ENCODE measurements at regions not wholly inside any gene's neighbourhood (a gene's known extent, or its start where the extent isn't known, plus 50 kb on each side); places are given as distances from the start of the nearest gene placed in this dataset.
"Not testable (repeated sequence)": the region's sequence is repeated elsewhere in the genome, so short reads cannot be mapped to it uniquely, and the experiment has no call there.

DNA sequence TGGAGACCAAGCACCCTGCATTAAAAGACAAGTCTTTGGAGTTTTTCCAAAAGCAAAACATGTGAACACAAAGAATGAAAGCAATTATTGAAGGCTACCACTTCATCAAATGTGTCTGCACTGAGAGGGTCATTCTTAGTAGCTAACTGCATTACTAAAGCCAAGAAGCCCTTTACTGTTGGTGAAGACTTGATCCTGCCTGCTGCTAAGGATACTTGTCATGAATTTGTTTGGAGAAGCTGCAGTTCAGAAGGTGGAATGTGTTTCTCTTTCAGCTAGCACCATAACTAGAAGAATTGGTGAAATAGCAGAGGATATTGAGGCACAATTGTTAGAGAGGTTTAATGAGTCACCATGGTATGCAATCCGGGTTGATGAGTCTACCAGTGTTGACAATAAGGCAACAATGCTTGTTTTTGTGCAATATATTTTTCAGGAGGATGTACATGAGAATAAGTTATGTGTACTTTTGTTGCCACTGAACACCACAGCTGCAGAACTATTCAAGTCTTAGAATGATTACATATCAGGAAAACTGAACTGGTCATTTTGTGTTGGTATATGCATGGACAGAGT is 457.3 kb upstream of the ISX start:
- no peak for DNase-seq

DNA sequence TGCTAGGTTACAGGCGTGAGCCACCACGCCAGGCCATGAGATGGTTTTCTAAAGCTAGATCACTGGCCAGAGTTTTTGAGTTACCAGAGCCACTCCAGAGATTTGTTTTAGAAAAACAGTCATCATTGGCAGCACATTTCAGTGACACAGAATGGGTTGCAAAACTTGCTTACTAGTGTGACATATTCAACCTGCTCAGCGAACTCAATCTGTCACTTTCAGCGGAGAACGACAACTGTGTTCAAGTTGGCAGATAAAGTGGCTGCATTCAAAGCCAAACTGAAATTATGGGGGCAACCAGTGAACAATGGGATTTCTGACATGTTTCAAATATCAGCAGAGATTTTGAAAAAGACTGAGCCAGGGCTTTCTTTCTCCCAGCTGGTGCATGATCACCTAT is 456.3 kb upstream of the ISX start:
- no peak for DNase-seq

DNA sequence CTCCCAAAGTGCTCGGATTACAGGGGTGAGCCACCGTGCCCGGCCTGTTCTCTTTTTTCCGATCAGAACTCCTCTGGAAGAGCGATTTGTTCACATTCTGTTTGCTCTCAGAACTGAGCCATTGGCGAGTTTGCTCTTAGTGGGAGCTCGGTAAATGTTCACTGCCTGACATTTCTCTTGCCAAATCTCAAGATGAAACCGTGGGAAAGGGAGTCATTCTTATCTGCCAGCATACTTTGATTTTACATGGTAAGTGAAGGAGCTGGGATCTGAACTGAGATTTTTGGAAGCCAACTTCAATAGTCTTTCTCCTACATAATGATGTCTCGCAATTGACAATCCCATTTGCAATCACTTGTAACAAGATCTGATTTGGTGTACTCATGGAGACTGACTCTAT is 445.8 kb upstream of the ISX start:
- no peak for DNase-seq

DNA sequence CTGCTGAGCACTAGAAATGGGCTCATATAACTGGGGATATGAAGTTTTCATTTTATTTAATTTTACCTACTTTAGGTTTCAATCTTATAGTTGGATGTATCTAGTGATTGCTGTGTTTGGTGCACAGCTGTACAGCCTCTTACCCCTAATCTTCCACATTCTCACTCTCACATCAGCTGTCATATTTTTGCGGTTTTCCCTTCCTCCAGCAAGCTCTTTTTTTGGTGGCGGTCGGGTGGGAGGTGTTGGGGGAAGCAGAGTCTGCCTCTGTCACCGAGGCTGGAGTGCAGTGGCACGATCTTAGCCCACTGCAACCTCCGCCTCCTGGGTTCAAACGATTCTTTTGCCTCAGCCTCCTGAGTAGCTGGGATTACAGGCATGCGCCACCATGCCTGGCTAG is 445.1 kb upstream of the ISX start:
- no peak for DNase-seq

DNA sequence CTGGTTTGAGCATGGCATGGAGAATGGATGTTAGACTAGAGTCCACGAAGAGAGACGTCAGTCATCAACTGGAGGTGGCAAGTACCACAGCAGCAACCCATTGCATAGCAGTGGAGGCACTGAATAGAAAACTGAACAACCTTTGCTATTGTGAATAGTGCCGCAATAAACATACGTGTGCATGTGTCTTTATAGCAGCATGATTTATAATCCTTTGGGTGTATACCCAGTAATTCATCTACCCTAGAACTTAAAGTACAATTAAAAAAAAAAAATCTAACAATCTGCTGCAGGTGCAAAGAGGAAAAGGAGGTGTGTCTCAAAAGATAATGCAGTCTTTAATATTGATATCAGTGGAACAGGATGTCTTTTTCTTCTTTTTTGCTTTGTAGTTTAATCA is 443.4 kb upstream of the ISX start:
- no peak for DNase-seq

DNA sequence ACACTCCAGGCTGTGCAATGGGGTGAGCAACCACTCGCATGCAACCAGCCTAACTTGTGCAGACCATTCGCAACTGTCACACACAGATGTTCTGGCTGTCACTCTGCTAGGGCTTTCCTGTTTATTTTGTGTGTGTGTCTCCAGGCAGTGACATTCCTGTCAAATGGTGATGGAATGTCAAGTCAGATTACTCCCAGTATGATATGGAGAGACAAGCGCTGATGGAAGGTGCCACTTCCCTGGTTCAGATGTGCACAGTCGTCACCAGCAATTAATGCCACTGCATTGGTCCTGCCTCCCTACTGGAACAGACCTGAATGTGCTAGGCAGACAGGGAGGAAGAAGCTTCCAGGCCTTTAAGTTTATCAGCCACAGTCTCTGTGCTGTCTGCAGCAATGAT is 442.4 kb upstream of the ISX start:
- DNase-seq: no peak

DNA sequence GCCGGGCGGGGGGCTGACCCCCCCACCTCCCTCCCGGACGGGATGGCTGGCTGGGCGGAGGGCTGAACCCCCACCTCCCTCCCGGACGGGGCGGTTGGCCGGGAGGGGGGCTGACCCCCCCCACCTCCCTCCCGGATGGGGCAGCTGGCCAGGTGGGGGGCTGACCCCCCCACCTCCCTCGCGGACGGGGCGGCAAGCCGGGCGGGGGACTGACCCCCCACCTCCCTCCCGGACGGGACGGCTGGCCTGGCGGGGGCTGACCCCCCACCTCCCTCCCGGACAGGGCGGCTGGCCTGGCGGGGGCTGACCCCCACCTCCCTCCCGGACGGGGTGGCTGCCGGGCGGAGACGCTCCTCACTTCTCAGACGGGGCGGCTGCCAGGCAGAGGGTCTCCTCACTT is 440.1 kb upstream of the ISX start:
- not testable (repeated sequence) for DNase-seq

DNA sequence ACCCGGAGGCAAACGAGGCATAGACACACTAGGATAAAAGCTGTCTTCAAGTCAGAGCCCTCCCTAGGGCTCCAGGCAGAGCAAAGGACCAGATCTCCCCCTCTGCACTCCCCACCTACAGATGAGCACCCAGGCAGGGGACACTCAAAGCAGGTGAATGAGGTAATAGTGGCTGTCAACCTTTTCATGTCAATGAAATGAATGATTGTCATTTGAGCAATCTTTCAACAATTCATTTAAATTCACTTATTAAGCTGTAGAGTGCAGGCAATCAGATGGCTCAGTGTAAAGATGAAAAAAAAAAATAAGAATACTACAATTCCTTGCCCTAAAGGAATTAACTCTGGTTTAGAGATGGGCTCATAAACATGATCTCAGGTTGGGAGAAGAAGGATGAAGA is 427.8 kb upstream of the ISX start:
- DNase-seq: no peak

DNA sequence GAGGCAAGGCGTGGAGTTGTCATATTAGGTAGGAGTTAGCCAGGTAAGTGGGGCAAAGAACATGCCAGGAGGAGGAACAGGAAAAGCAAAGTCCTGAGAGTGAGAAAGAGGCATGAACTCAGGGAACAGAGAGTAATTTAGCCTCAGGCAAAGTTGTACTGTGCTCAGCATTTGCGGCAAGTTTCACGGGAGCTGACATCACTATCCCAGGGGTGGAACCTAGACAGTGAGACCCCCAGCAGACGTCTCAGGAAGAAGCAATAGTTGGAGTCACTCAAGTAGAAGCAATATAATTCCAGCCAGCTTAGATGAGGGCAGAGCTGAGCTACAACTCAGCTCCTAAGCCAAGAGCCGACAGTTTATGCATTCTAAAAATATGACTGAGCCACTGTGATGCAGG is 426.0 kb upstream of the ISX start:
- no peak for DNase-seq

DNA sequence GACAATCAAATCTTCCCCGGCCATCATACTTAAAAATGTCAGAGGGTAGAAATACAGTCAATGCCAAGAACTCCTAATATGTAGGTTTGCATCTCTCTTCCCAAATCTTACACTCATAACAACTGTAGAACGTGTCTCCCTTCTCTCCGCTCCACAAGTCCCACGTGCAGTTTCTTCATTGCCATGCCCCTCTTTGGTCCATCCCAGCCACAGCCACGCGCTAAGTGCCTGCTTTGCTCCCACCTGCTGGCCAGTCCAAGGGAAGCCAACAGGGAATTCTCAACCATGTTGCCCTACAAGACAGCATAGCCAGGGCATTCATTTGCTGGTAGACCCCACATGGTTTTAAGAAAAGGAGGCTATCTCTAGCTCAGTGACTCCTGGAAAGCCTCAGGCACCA is 420.6 kb upstream of the ISX start:
- no peak for DNase-seq

DNA sequence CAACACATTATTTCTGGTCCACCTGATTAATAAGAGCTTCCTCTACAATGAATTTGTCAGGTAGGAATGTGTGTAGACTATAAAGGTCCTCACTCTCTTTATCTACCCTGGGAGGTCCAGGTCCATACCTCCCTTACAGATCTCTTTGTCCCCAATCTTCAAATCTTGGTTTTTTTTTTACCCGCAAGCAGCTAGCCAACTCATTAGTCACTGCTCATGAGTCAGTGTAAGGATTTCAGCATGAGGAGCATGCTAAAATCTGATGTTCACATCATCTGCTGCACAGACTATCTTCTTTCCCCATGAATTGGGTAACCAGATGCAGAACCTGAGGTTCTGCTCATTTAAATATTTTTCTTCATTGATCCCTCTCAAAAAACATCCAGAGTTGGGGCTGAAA is 397.0 kb upstream of the ISX start:
- DNase-seq: no peak

DNA sequence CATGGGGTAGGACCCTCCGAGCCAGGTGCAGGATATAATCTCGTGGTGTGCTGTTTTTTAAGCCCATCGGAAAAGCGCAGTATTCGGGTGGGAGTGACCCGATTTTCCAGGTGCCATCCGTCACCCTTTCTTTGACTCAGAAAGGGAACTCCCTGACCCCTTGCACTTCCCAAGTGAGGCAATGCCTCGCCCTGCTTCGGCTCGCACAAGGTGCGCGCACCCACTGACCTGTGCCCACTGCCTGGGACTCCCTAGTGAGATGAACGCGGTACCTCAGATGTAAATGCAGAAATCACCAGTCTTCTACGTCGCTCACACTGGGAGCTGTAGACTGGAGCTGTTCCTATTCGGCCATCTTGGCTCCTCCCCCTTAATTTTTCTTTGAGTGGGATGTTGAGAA is 382.9 kb upstream of the ISX start:
- DNase-seq: not testable (repeated sequence)

DNA sequence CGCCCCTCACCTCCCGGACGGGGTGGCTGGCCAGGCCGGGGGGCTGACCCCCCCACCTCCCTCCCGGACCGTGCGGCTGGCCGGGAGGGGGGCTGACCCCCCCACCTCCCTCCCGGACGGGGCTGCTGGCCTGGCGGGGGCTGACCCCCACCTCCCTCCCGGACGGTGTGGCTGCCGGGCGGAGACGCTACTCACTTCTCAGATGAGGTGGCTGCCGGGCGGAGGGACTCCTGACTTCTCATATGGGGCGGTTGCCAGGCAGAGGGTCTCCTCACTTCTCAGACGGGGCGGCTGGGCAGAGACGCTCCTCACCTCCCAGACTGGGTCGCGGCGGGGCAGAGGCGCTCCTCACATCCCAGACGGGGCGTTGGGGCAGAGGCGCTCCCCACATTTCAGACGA is 381.7 kb upstream of the ISX start:
- DNase-seq: not testable (repeated sequence)

DNA sequence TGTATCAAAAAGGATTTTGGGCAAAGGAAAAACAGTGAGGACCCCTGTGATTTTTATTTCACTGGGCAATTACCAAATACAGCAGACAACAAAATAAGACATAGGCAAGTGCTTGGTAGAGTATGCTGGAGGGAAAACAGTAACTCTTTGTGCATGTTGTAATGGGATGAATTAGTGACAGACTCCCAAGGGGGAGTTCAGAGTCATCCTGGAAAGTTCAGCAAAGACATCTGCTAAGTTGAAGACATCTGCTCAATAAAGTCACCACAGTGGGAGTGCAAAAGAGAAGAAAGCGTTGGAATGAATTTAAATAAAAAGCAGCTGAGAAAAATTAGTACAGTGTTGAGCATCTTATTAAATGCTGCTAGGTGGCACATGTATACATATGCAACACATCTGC is 378.8 kb upstream of the ISX start:
- DNase-seq: no peak

DNA sequence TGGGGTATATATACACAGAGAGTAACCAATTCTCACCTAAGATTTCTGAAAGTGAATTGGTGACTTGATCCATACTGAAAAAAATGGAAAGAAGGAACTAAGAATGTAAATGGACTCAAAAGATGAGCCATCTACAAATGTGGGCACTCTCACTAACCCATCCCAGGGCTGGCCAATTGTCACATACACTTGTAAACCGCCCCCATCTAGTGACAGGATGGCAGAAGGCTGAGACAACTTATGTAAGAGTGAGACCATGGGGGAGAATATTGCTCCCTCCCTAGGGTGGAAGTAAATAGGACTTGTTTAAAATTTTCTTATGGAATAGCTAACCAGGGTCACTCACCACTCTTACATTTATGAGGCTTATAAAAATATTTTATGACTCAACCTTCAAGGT is 377.1 kb upstream of the ISX start:
- no peak for DNase-seq

DNA sequence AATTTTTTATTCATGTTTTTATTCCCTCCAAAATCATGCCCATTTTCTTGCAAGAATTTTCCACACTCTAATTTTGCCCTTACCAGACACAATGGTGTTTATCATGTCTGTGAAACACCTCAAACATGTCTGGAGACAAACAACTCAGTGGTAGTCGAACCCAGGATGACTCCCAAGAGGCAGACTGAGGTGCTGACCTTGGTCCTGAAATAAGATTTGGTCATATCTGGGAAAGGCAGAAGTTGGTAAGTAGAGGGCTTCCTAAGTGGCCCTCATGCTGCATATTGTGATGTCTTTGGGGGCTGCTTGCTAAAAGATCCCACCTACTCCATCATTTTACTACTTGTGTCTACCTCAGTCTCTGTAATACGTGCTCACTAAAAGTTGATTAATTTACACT is 369.4 kb upstream of the ISX start:
- DNase-seq: peak; percentile 3

DNA sequence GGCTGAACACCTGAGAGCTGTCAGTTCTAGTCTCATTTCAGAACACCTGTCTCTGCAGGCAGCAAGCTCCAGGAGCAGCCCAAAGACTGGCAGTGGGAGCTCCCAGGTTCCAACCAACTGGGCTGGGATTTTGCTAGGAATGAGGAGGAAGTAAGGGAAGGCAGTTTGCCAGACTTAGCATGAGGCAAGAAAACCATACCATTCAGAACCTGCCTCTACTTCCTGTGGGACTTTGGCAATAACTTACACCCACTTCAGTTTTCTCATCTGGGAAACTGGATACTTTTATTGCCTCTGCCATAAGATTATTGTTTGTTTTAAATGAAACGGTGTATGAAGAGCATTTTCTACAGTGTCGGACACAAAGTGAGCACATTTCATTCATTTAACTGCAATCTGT is 363.7 kb upstream of the ISX start:
- DNase-seq: no peak

DNA sequence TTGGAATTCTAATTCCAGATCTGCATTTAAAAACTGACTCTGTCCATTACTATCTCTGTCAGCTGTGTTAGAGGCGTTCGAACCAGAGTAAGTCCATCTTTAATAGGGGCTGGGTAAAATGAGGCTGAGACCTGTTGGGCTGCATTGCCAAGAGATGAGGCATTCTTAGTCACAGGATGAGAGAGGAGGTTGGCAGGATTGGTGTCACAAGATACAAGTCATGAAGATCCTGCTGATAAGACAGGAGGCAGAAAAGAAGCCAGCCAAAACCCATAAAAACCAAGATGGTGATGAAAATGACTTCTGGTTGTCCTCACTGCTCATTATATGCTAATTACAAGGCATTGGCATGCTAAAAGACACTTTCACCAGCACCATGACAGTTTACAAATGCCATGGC is 356.3 kb upstream of the ISX start:
- no peak for DNase-seq

DNA sequence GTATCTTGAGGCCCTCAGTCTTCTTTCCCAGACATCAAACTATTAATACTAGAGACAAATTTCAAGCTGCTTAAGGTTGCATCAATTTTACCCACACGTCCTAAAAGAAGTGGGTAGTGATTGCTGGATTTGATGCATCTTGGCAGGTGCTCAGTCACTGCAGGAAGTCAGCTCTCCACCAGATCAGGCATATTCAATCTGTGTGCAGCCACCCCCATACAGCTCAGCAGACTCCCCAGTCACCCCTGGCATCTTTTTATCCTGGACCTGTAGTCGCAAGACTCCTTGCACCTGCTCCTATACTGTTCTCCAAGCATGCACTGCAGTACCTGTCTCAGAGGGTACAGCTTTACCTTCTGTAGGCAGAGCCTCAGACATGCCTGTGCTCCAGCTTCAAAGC is 343.1 kb upstream of the ISX start:
- no peak for DNase-seq

DNA sequence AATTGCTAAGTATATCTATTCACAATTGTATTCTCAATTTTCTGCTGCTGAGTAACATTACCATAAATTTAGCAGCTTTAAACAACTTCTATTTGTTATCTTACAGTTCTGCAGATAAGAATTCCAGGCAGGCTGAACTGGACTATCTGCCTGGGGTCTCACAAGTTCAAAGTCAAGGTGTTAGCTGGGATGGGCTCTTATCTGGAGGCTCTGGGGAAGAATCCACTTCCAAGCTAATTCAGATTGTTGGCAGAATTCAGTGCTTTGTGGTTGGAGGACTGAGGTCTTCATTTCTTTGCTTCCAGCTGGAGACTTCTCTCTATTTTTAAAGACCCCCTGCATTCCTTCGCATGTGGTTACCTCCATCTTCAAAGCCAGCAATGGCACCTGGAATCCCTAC is 329.9 kb upstream of the ISX start:
- no peak for DNase-seq

DNA sequence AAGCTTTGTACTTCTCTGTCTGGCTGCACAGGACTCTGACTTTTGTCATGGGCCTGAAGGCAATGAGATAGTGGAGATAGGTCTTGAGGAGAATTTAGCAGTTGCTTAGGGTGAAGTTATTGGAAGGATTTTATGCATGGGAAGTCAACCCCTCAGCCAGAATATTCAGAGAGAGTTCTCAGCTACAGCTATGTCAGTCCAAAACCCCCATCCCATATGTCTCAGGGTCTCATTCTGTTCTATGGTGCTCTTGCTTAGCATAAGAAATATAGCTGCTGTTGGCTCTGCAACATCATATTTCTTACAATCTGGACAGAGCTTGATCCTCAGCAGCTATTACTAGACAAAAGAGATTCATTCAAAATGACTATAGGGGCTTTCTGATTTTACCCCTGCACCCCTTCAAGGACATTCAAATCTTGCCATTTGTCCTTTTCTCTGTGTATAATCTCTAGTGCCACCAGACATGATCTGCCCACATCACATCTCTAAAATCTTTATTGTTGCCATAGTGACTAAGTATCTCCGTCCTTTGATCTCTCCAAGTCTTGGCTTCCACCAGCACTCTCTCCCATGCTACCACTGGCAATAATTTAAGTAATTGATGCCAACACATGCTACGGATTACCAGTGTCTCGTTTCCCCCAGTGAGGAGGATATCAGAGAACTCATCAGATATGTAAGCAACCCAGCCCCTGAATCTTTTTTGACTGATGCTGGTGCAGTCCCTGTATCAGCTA is 327.1 kb upstream of the ISX start:
- no peak for DNase-seq

DNA sequence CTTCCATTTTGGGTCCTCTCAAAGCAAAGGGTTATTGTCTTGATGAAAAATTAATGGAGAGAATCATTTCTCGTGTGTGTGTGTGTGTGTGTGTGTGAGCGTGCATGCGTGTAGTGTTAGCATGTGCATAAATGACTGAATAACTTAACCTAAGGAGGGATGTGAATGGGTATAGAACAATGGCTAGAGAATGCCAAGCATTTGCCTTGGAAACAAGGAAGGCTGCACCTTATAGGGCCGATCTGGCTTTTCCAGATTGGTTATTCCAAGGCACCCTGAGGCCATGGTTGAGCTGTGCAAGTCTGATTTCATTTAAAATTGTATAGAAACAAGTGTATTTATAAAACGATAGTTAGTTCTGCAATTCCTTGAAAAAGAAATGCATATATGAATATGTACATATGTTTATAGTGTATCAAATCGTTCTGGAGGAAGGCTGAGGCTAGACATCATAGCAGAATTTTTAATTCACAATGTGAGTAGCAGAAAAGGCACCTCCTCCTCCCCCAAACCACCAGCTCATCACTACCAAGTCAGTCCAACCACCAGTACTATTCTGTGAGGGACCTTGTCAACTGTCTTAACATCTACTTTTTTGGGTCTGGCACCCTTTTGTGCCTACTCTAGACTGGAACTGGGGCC is 322.7 kb upstream of the ISX start:
- no peak for DNase-seq

DNA sequence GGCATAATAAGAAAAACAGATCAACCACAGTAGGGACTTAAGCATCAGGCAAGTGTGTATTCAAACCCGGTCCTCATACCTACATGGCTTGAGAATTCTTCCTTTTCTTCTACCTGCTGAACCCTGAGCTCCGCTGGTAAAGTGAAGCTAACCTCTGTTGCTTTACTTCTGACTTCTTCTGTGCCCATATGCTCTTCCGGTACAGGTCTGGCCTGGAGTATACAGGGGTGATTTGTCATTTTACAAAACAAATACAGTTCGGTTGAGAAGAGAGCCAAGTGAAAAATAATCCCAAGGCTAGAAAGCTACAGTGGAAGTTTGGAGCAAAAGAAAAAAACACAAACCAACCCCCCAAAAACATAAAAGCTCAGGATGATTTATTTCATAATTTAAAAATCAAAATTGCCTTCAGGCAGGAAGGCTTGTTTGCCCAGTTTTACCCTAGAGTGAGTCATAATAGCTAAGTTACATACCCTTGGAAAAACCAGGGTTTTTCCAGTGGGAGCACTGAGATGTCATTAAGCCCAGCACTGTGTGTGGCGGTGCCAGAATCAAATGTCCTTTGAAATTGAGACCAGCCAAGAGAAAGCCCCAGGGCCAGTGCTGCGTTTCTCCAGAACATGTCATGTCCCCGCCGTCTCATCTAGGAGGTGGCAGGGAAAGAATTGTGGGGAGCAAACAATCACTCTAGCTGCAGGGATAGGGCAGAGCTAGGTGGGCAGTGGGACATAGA is 305.5 kb upstream of the ISX start:
- no peak for DNase-seq

DNA sequence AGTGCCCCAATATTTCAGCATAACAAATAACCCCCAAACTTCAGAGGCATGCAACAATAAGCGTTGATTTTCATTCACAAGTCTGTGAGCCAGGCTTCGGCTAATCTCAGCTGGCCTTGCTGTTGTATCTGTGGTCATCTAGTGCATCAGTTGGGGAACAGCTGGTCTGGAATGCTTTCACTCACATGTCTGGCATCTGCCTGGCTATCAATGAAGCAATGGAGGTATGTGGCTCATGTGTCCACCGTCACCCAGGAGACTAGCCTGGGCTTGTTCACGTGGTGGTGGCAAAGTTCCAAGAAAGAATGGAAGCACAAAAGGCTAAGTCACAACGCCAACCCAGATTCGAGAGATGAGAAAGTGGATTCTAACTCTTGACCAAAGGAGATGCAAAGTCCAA is 304.8 kb upstream of the ISX start:
- DNase-seq: no peak

Measured in hematopoietic multipotent progenitor cell treated with erythropoietin and hydrocortisone succinate and interleukin-3 and kit ligand, for 8 days (in vitro differentiated cells).